Immature natural killer cell (primary cell): ENCODE measurements at regions not wholly inside any gene's neighbourhood (a gene's known extent, or its start where the extent isn't known, plus 50 kb on each side); places are given as distances from the start of the nearest gene placed in this dataset.

Source experiments
- DNase-seq, 3 donors: peaks; one replicate each; pipeline ENCODE4 v3.0.0; 2022; ENCODE audit warnings: mixed read lengths in 1 of 3
- H3K27ac Mint-ChIP-seq, 6 donors: one replicate each; pipeline ENCODE4 v1.8.0; 2020; ENCODE audit warnings: mixed read lengths in 6 of 6, mild to moderate bottlenecking in 5 of 6, inconsistent platforms in 4 of 6, moderate library complexity in 3 of 6
- H3K27me3 Mint-ChIP-seq, 3 donors: one replicate each; pipeline ENCODE4 v1.8.0; 2020 to 2021; ENCODE audit warnings: low read depth in 3 of 3, mild to moderate bottlenecking in 3 of 3, mixed read lengths in 3 of 3, moderate library complexity in 3 of 3, inconsistent platforms in 1 of 3
- H3K36me3 Mint-ChIP-seq, 3 donors: one replicate each; pipeline ENCODE4 v1.8.0; 2020; ENCODE audit warnings: mixed read lengths in 3 of 3, inconsistent platforms in 2 of 3, mild to moderate bottlenecking in 2 of 3
- H3K4me1 Mint-ChIP-seq, 2 donors: one replicate each; pipeline ENCODE4 v1.8.0; 2020; ENCODE audit warnings: inconsistent platforms in 2 of 2, mild to moderate bottlenecking in 2 of 2, mixed read lengths in 2 of 2, moderate library complexity in 1 of 2
- H3K4me3 Mint-ChIP-seq, 5 donors: one replicate each; pipeline ENCODE4 v1.8.0; 2020; ENCODE audit warnings: mild to moderate bottlenecking in 5 of 5, mixed read lengths in 5 of 5, inconsistent platforms in 3 of 5, moderate library complexity in 3 of 5
- H3K9me3 Mint-ChIP-seq, 6 donors: one replicate each; pipeline ENCODE4 v1.8.0; 2020; ENCODE audit warnings: mild to moderate bottlenecking in 6 of 6, mixed read lengths in 6 of 6, inconsistent platforms in 4 of 6, moderate library complexity in 3 of 6

DNA sequence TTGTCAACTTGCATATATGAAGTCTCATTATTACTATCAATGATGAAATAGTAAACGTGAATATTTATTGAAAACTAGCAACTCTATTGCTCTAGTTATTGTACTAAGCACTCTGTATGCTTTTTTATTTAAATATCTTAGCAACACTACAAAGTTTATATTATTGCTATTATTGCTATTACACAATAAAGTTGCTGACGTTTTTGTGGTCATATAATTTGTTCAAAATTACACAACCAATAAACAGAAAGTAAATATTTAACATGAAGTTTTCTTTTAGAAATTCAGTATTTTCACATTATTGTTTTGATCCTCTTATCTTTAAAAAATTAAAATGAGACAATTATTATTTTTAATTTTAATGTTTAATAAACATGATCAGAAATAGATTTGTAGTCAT, 1521.1 kb upstream of the PCDH7 start:
- H3K36me3 Mint-ChIP-seq, result no peaks in the 10 kb centered on the region
- H3K27me3 Mint-ChIP-seq, result no peaks in the 10 kb centered on the region
- peaks cover 6 to 49% (median 26%) of the 10 kb centered on the region in 6 donors for H3K9me3 Mint-ChIP-seq
- no peak for DNase-seq
- no peaks in the 10 kb centered on the region for H3K4me1 Mint-ChIP-seq
- no peak overlapping the region for H3K27ac Mint-ChIP-seq
- H3K4me3 Mint-ChIP-seq, result no peak overlapping the region

- Mint-ChIP-seq H3K4me1 (no peaks in the 10 kb centered on the region), H3K27me3 (no peaks in the 10 kb centered on the region), H3K36me3 (no peaks in the 10 kb centered on the region), H3K27ac (no peak overlapping the region), H3K4me3 (no peak overlapping the region), H3K9me3 (peaks cover 6 to 49% (median 24%) of the 10 kb centered on the region in 6 donors)
- DNase-seq, result no peak
Measured at GRCh38 chr4:29199485-29199884, 1520.7 kb upstream of the PCDH7 start.

- Mint-ChIP-seq H3K9me3 (peaks cover 2 to 30% (median 17%) of the 10 kb centered on the region in 6 donors), H3K36me3 (no peaks in the 10 kb centered on the region), H3K4me1 (no peaks in the 10 kb centered on the region), H3K4me3 (no peak overlapping the region), H3K27me3 (no peaks in the 10 kb centered on the region), H3K27ac (no peak overlapping the region)
- no peak for DNase-seq
Measured at GRCh38 chr4:29213020-29213419, 1507.1 kb upstream of the PCDH7 start.

GRCh38 chr4:29220761-29221160, 1499.4 kb upstream of the PCDH7 start:
- DNase-seq, result no peak
- no peaks in the 10 kb centered on the region for H3K36me3 Mint-ChIP-seq
- no peaks in the 10 kb centered on the region for H3K27me3 Mint-ChIP-seq
- no peak overlapping the region for H3K27ac Mint-ChIP-seq
- H3K4me3 Mint-ChIP-seq, result no peak overlapping the region
- H3K9me3 Mint-ChIP-seq, result peaks cover 2 to 14% (median 8%) of the 10 kb centered on the region in 6 donors
- no peaks in the 10 kb centered on the region for H3K4me1 Mint-ChIP-seq

GRCh38 chr4:29224911-29225310, 1495.3 kb upstream of the PCDH7 start:
- DNase-seq, result no peak
- H3K27ac Mint-ChIP-seq, result no peak overlapping the region
- H3K36me3 Mint-ChIP-seq, result no peaks in the 10 kb centered on the region
- H3K4me3 Mint-ChIP-seq, result no peak overlapping the region
- no peaks in the 10 kb centered on the region for H3K27me3 Mint-ChIP-seq
- H3K9me3 Mint-ChIP-seq, result peaks cover 3 to 17% (median 8%) of the 10 kb centered on the region in 6 donors
- H3K4me1 Mint-ChIP-seq, result no peaks in the 10 kb centered on the region

- peaks cover 13 to 53% (median 20%) of the 10 kb centered on the region in 6 donors for H3K9me3 Mint-ChIP-seq
- H3K4me3 Mint-ChIP-seq, result no peak overlapping the region
- H3K36me3 Mint-ChIP-seq, result no peaks in the 10 kb centered on the region
- DNase-seq, result no peak
- H3K27ac Mint-ChIP-seq, result no peak overlapping the region
- no peaks in the 10 kb centered on the region for H3K4me1 Mint-ChIP-seq
- no peaks in the 10 kb centered on the region for H3K27me3 Mint-ChIP-seq
Measured at GRCh38 chr4:29240641-29241040, 1479.5 kb upstream of the PCDH7 start.

DNA sequence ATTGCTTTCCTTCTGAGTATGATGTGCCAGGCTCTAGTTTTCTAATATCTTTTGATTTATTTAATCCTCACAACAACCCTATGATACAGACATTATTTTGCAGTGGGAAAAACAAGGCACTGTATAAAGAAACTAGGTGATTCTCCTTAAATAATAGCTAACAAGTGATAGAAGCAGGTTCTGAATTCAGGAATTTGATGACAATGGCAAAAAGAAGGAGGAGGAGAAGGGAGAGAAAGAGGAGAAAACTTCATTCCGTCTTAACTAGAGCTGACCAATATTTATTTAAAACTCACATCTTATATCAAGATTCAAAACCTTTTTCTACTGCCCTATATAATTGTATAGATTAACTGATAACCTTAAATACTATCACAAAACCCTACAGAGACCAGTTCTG, 1477.1 kb upstream of the PCDH7 start:
- no peak overlapping the region for H3K27ac Mint-ChIP-seq
- H3K4me3 Mint-ChIP-seq, result no peak overlapping the region
- peaks cover 6 to 56% (median 16%) of the 10 kb centered on the region in 6 donors for H3K9me3 Mint-ChIP-seq
- no peaks in the 10 kb centered on the region for H3K36me3 Mint-ChIP-seq
- no peaks in the 10 kb centered on the region for H3K4me1 Mint-ChIP-seq
- H3K27me3 Mint-ChIP-seq, result no peaks in the 10 kb centered on the region
- DNase-seq, result no peak

DNA sequence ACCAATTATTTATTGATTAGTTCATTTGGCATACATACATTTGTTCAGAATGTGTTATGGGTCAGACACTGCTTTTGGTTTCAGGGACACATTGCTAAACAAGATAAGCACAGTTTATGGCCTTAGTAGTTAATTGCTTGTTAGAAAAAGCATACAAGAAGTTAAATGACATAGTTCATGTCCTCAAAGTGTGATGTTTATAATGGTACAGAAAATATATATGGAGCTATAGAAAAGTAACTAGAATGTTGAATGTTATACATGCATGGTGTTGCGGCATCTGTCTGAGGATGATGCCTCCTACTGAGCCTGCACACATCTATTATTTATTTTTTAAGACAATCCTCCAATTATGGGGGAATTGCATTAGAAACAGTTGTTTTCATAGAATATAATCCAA, 1476.3 kb upstream of the PCDH7 start:
- no peak overlapping the region for H3K4me3 Mint-ChIP-seq
- no peak for DNase-seq
- H3K27ac Mint-ChIP-seq, result no peak overlapping the region
- H3K27me3 Mint-ChIP-seq, result no peaks in the 10 kb centered on the region
- H3K9me3 Mint-ChIP-seq, result peaks cover 6 to 55% (median 15%) of the 10 kb centered on the region in 6 donors
- H3K4me1 Mint-ChIP-seq, result no peaks in the 10 kb centered on the region
- H3K36me3 Mint-ChIP-seq, result no peaks in the 10 kb centered on the region

DNA sequence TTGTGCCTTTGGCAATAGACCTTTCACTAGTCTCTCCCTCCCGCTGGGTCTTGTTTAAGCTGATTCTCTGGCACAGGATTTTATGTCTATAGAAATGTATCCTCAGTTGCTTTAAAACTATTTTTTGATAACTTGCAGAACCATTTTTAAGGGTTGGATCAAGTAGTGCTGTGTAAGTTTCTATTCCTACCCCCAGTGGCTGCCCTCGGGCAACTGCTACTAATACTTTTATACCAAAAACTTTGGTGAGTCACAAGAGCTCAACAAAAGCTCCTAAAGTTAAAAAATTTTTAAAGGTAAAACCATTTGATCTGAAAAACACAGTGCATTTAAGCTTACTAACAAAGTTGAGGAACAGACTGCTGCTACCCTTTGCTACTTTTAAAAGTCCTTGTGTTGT, 1460.6 kb upstream of the PCDH7 start:
- H3K9me3 Mint-ChIP-seq, result peaks cover 5 to 68% (median 35%) of the 10 kb centered on the region in 6 donors
- H3K4me3 Mint-ChIP-seq, result no peak overlapping the region
- H3K27me3 Mint-ChIP-seq, result no peaks in the 10 kb centered on the region
- H3K27ac Mint-ChIP-seq, result no peak overlapping the region
- DNase-seq, result no peak
- peaks cover 0 to 6% (median 4%) of the 10 kb centered on the region in 3 donors for H3K36me3 Mint-ChIP-seq
- H3K4me1 Mint-ChIP-seq, result no peaks in the 10 kb centered on the region

DNA sequence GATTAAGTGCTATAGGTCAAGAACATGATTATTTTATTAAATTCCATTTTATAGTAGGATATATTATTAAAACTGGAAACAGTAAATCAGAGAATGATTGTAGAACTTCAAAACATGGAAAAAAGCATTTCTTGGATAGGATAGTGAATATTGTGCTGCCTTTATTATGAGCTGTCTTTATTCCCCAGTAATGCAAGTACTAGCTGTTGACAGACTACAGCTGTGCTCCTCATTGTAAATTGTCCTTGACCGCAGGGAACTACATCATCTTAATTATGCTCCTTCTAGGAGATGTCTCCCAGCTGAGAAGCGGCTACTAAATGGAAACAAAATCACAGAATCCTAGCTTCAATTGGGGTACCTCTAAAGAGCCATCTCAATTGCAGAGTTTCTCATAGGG, 1457.2 kb upstream of the PCDH7 start:
- Mint-ChIP-seq H3K36me3 (no peaks in the 10 kb centered on the region), H3K4me1 (no peaks in the 10 kb centered on the region), H3K27ac (no peak overlapping the region), H3K27me3 (peaks cover 0 to 2% (median 0%) of the 10 kb centered on the region in 3 donors), H3K9me3 (peaks cover 7 to 60% (median 29%) of the 10 kb centered on the region in 6 donors), H3K4me3 (no peak overlapping the region)
- no peak for DNase-seq

DNA sequence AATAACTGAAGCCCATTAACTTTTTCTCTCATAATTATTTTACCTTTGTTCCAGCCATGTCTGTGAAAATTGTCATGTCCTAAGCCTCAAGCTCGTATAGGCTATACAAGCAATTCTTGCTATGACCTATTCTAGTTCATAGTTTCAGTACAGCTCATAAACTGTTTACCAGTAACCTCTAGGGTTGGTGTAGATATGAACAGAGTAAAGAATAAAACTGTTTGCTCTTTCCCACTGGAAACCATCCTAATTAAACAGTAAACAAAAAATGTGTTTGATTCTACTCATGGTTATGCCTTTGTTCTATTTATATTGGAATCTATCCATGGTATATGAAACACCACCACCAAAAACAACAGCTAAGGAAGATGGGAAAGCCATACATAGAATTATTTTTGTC, 1444.0 kb upstream of the PCDH7 start:
- no peak for DNase-seq
- H3K27me3 Mint-ChIP-seq, result peaks cover 0 to 2% (median 0%) of the 10 kb centered on the region in 3 donors
- H3K4me1 Mint-ChIP-seq, result no peaks in the 10 kb centered on the region
- no peak overlapping the region for H3K4me3 Mint-ChIP-seq
- no peak overlapping the region for H3K27ac Mint-ChIP-seq
- H3K36me3 Mint-ChIP-seq, result no peaks in the 10 kb centered on the region
- peaks cover 2 to 48% (median 19%) of the 10 kb centered on the region in 6 donors for H3K9me3 Mint-ChIP-seq

GRCh38 chr4:29277381-29277780, 1442.8 kb upstream of the PCDH7 start:
- peaks cover 0 to 2% (median 0%) of the 10 kb centered on the region in 3 donors for H3K27me3 Mint-ChIP-seq
- H3K4me3 Mint-ChIP-seq, result no peak overlapping the region
- H3K27ac Mint-ChIP-seq, result no peak overlapping the region
- H3K9me3 Mint-ChIP-seq, result peaks cover 6 to 43% (median 17%) of the 10 kb centered on the region in 6 donors
- H3K36me3 Mint-ChIP-seq, result no peaks in the 10 kb centered on the region
- H3K4me1 Mint-ChIP-seq, result no peaks in the 10 kb centered on the region
- no peak for DNase-seq

DNA sequence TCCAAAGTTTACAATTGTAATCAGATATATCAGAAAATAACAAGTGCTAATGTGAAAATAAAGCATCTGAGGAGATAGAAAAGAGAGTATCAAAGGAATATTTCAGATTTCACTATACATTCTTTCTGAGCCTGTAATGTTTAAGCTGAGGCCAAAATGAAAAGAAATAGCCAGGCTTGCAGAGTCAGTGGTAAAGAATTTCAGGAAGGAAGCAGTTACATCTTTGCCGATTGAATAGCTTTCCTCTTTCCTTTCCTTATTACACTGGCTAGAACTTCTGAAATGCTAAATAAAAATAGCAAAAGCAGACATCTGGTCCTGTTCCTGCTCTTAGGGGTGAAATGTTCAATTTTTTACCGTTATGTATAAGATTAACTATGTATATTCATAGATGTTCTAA, 1441.6 kb upstream of the PCDH7 start:
- Mint-ChIP-seq H3K36me3 (no peaks in the 10 kb centered on the region), H3K4me1 (no peaks in the 10 kb centered on the region), H3K4me3 (no peak overlapping the region), H3K27ac (no peak overlapping the region), H3K27me3 (peaks cover 0 to 2% (median 0%) of the 10 kb centered on the region in 3 donors), H3K9me3 (peaks cover 9 to 48% (median 20%) of the 10 kb centered on the region in 6 donors)
- DNase-seq, result no peak

GRCh38 chr4:29289118-29289517, 1431.1 kb upstream of the PCDH7 start:
- H3K9me3 Mint-ChIP-seq, result peaks cover 13 to 40% (median 20%) of the 10 kb centered on the region in 6 donors
- H3K4me1 Mint-ChIP-seq, result no peaks in the 10 kb centered on the region
- no peaks in the 10 kb centered on the region for H3K36me3 Mint-ChIP-seq
- DNase-seq, result no peak
- peaks cover 0 to 3% (median 0%) of the 10 kb centered on the region in 3 donors for H3K27me3 Mint-ChIP-seq
- no peak overlapping the region for H3K27ac Mint-ChIP-seq
- H3K4me3 Mint-ChIP-seq, result no peak overlapping the region

DNA sequence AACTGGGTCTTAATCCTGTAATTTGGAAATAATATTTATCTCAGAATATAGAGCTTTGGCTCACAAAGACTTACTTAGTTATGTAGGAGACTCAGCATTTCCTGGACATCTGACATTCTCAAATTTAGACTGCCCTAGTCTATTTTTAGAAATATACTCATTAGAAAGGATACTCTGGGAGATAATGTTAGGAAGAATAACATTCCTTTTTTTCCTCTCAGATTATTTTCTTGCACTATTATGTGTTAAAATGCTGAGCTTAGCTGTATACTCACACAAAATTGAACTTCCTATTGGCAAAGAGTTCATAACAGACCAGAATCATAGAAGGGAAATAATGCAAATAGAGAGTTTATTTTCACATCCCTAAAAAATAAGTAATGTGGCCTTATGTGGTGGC, 1424.9 kb upstream of the PCDH7 start:
- no peak overlapping the region for H3K4me3 Mint-ChIP-seq
- H3K4me1 Mint-ChIP-seq, result no peaks in the 10 kb centered on the region
- H3K36me3 Mint-ChIP-seq, result no peaks in the 10 kb centered on the region
- peaks cover 9 to 36% (median 21%) of the 10 kb centered on the region in 6 donors for H3K9me3 Mint-ChIP-seq
- H3K27ac Mint-ChIP-seq, result no peak overlapping the region
- no peak for DNase-seq
- peaks cover 0 to 3% (median 0%) of the 10 kb centered on the region in 3 donors for H3K27me3 Mint-ChIP-seq
